Ishikawa (cell line): ENCODE measurements at regions not wholly inside any gene's neighbourhood (a gene's known extent, or its start where the extent isn't known, plus 50 kb on each side); places are given as distances from the start of the nearest gene placed in this dataset.
A peak's percentile ranks its signal among the peaks of the same experiment; 100 is the strongest.

Experiments
- CEBPB ChIP-seq: IDR thresholded peaks from 2 replicates; pipeline ENCODE4 v1.6.1; 2012
- CREB1 ChIP-seq: IDR thresholded peaks from 2 replicates; pipeline ENCODE4 v1.6.1; 2012; ENCODE audit warnings: low read depth
- EGR1 ChIP-seq: IDR thresholded peaks from 2 replicates; pipeline ENCODE4 v1.6.1; 2012
- EP300 ChIP-seq: IDR thresholded peaks from 2 replicates; pipeline ENCODE4 v1.6.1; 2012; ENCODE audit warnings: borderline replicate concordance
- FOXM1 ChIP-seq: IDR thresholded peaks from 2 replicates; pipeline ENCODE4 v1.6.1; 2012; ENCODE audit warnings: low read depth, borderline replicate concordance
- MAX ChIP-seq: IDR thresholded peaks from 2 replicates; pipeline ENCODE4 v1.6.1; 2012
- NFIC ChIP-seq: IDR thresholded peaks from 2 replicates; pipeline ENCODE4 v1.6.1; 2012
- RAD21 ChIP-seq: IDR thresholded peaks from 2 replicates; pipeline ENCODE4 v1.6.1; 2012; ENCODE audit warnings: low read depth
- REST ChIP-seq: IDR thresholded peaks from 2 replicates; pipeline ENCODE4 v1.6.1; 2012; ENCODE audit warnings: low read depth, mild to moderate bottlenecking
- TAF1 ChIP-seq: IDR thresholded peaks from 2 replicates; pipeline ENCODE4 v1.6.1; 2012; ENCODE audit warnings: low read depth, mild to moderate bottlenecking
- TCF12 ChIP-seq: IDR thresholded peaks from 2 replicates; pipeline ENCODE4 v1.6.1; 2012; ENCODE audit warnings: low read depth
- TEAD4 ChIP-seq: IDR thresholded peaks from 2 replicates; pipeline ENCODE4 v1.6.1; 2012
- USF1 ChIP-seq: IDR thresholded peaks from 2 replicates; pipeline ENCODE4 v1.6.1; 2012
- YY1 ChIP-seq: IDR thresholded peaks from 2 replicates; pipeline ENCODE4 v1.6.1; 2012; ENCODE audit warnings: low read depth
- ZBTB7A ChIP-seq: IDR thresholded peaks from 2 replicates; pipeline ENCODE4 v1.6.1; 2012; ENCODE audit warnings: low read depth

GRCh38 chr5:113776168-113776567 lies 262.7 kb downstream of the YTHDC2 start:
- TF ChIP-seq MAX (no peak), YY1 (no peak)

- TF ChIP-seq MAX: no peak
- peak; percentile 43; the same call in 1 of the 2 replicates for TF ChIP-seq NFIC
- no peak for TF ChIP-seq TEAD4
- no peak for TF ChIP-seq REST
- TF ChIP-seq YY1: no peak
- no peak for TF ChIP-seq ZBTB7A
Observed at GRCh38 chr5:113776832-113777525, 263.5 kb downstream of the YTHDC2 start.

GRCh38 chr5:113778147-113778546 lies 264.7 kb downstream of the YTHDC2 start:
- no peak for TF ChIP-seq TCF12
- TF ChIP-seq CEBPB: no peak
- no peak for TF ChIP-seq EP300
- TF ChIP-seq TAF1: no peak
- no peak for TF ChIP-seq MAX
- TF ChIP-seq CREB1: no peak

GRCh38 chr5:113788141-113788655 lies 274.7 kb downstream of the YTHDC2 start:
- TF ChIP-seq EP300: no peak
- TF ChIP-seq RAD21: no peak
- no peak for TF ChIP-seq YY1
- TF ChIP-seq TEAD4: no peak
- TF ChIP-seq NFIC: no peak

- TF ChIP-seq TCF12: no peak
- TF ChIP-seq RAD21: no peak
- TF ChIP-seq NFIC: no peak
- no peak for TF ChIP-seq FOXM1
- no peak for TF ChIP-seq EP300
- TF ChIP-seq TEAD4: no peak
- TF ChIP-seq REST: no peak
- no peak for TF ChIP-seq USF1
- no peak for TF ChIP-seq CREB1
Observed at GRCh38 chr5:113789769-113790168, 276.3 kb downstream of the YTHDC2 start.

GRCh38 chr5:113792806-113793205 lies 279.3 kb downstream of the YTHDC2 start:
- TF ChIP-seq MAX: no peak

GRCh38 chr5:113794981-113795380 lies 281.5 kb downstream of the YTHDC2 start:
- TF ChIP-seq EGR1 (no peak), MAX (no peak), ZBTB7A (no peak), RAD21 (no peak), CEBPB (no peak), FOXM1 (no peak), TEAD4 (no peak), YY1 (no peak), EP300 (no peak), USF1 (no peak), NFIC (no peak), TAF1 (no peak), TCF12 (no peak), REST (no peak), CREB1 (no peak)
